ENCODE measurements at regions not wholly inside any gene's neighbourhood (a gene's known extent, or its start where the extent isn't known, plus 50 kb on each side); places are given as distances from the start of the nearest gene placed in this dataset.

- DNase-seq = no peak
Observed at GRCh38 chr18:73961804-73962203, 185.8 kb downstream of the FBXO15 start.

DNA sequence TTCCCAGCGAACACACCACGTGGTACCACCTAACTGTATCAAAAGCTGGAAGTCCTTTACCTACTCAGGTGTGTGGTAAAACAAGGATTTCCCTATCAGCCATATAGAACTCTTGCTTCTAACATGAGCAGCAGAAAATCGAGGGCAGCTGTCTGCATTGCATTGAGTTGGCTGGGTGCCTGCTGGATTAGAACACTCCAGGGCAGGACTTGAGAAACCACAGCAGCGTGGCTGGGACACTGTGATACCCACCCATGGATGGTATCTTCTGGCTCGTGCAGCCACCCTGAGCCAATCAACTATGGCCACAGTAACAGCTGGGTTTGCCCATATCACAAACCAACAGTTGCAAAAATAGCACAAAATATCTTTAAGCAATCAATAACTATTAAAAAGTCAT lies 188.3 kb downstream of the FBXO15 start:
- DNase-seq = no peak

GRCh38 chr18:73954268-73954667 lies 193.4 kb downstream of the FBXO15 start:
- no peak for DNase-seq

- DNase-seq = no peak
Observed at GRCh38 chr18:73952296-73952946, 195.2 kb downstream of the FBXO15 start.

GRCh38 chr18:73950116-73950700 lies 197.4 kb downstream of the FBXO15 start:
- DNase-seq = no peak

DNA sequence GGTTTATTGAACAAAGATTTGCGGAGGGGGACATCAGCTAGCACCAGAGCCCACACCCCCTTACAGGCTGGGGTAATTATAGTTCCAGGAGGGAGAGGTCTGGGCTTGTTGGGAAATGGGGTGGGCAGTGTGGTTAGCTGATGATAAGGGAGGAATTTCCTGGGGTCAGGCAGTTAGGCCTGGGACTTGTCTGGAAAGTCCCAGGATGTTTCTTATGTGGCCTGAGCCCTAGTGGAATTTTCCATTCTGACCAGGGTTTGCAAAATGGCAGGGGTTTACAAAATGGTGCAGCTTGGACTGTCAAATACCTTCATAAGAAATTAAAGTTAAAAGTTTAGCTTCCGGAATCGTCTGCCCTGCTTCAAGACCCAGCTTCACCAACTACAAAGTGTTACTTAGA lies 199.1 kb downstream of the FBXO15 start:
- DNase-seq = no peak

- no peak for DNase-seq
Observed at GRCh38 chr18:73948084-73948483, 199.6 kb downstream of the FBXO15 start.

- DNase-seq = no peak
Observed at GRCh38 chr18:73947180-73947921, 200.3 kb downstream of the FBXO15 start.

DNA sequence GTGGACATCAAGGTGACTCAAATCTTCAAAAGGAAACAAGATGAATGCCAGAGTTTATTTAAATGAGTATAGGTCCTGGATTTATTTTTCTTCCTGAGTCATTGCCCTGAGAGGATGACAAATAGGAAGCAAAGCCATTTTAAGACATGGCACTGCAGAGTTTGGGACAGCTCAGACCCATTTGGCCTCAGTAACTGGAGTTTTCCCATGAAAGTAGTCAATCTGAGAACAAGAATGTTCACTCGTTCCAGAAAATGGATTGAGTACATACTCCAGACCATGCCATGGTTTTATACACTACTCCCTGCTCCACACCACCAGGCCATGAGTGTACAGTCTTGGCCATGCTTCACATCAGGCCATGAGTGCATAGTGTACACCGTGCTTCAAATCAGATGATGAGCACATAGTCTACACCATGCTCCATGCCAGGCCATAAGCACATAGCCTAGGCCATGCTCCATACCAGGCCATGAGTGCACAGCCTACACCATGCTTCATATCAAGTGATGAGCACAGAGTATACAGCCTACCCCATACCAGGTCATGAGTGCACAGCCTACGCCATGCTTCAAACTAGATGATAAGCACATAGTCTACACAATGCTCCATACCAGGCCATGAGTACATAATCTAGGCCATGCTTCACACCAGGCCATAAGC lies 202.4 kb downstream of the FBXO15 start:
- no peak for DNase-seq

GRCh38 chr18:73944715-73945114 lies 202.9 kb downstream of the FBXO15 start:
- no peak for DNase-seq

GRCh38 chr18:73943763-73944162 lies 203.9 kb downstream of the FBXO15 start:
- DNase-seq = no peak

- no peak for DNase-seq
Observed at GRCh38 chr18:73942956-73943355, 204.7 kb downstream of the FBXO15 start.

DNA sequence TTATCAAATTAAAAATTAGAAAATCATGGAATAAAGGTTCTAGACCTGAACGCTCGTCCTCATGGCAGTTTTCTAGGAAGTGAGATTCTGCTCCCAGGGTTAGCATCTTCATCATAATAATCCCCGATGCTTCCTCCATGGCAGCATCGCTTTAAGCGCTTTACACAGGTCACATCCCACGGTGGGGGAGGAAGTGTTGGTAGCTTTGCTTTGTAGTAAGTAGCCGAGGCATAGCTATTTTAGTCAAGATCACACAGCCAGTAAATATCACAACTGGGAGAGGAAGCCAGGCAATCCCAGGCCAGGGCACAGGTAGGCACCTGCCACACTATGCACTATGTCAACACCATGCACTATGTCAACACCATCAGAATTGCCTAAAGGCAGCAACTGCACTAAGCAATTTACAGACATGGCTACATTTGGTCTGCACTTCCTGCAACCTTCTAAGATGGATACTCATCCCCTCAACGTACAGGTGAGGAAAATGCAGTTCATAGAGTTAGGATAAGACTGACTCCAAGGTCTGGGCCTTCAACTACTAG lies 205.5 kb downstream of the FBXO15 start:
- no peak for DNase-seq

- no peak for DNase-seq
Observed at GRCh38 chr18:73940721-73941120, 206.9 kb downstream of the FBXO15 start.

- no peak for DNase-seq
Observed at GRCh38 chr18:73939391-73939790, 208.2 kb downstream of the FBXO15 start.

GRCh38 chr18:73933685-73934084 lies 213.9 kb downstream of the FBXO15 start:
- DNase-seq = no peak

DNA sequence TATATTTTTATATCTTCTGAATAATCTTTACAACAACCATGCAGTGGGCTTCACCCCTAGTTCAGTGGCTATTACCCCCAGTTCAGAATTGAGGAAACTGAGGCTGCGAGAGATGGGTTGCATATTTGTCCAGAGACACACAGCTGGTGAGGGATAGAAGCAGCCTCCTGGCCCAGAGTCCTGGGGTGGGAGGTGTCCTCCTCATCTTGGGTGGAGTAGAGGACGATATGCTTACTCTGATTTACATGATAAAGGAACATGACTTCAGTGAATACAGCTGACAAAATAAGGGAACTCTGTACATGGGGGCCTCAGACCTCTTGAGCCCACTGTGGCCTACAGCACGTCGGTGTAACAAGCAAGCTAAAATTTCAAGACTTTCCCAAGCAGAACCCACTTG lies 214.7 kb downstream of the FBXO15 start:
- no peak for DNase-seq

DNA sequence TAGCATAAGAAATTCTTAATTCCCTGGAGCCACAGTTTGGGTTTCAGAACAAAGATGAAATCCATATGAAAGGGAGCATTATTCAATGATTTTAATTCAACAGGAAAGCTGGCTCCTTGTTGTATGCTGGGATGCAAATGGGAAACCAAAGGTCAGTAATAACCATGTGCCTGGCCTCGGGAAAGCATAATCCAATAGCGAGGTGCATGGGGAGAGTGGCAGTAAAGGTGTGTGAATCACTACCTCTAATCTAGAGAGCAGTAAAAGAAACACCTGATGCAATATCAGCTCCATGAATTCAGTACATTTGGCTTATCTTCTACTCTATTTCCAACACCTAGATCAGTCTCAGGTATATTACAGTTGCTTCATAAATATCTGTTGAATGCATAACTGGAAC lies 220.1 kb downstream of the FBXO15 start:
- no peak for DNase-seq

- DNase-seq = no peak
Observed at GRCh38 chr18:73924836-73925235, 222.8 kb downstream of the FBXO15 start.

DNA sequence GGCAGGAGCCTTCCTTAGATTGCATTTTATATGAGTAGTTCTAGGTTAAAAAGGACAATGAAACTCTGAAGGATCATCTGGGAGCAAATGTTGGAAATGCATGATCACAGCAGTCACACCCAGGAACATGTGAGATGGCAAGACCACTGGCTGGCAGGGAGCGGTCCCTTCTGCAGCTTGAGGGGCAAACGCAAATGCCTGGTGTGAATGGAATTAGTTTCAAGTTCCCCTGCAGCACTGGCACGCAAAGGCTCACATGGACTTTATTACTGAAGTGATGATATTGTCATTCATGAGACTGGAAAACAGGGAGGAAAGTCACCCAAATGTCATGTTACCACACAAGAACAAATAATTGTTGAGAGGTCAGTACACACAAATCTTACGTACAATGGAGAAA lies 223.3 kb downstream of the FBXO15 start:
- no peak for DNase-seq

- no peak for DNase-seq
Observed at GRCh38 chr18:73923866-73924265, 223.8 kb downstream of the FBXO15 start.

DNA sequence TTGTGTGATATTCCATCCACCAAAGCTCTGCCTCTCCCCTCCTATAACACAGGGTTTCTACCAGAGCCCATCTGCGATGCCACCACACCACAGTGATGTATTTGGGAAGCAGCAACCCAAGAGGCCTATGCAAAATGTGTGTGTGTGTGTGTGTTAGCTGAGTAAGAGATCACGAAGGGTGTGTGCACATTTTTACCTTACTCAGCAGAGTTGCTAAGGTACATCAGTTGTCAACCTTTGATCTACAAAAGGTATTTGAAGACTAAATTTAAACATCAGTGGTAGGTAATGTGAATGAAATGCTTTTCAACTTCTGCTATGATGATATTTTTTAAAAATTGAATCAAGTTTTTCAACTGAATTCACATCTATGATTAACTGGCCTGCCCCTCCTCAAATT lies 227.6 kb downstream of the FBXO15 start:
- DNase-seq = no peak

- DNase-seq = no peak
Observed at GRCh38 chr18:73918816-73919215, 228.8 kb downstream of the FBXO15 start.

GRCh38 chr18:73917046-73917445 lies 230.6 kb downstream of the FBXO15 start:
- DNase-seq = no peak

Measured in amniotic stem cell (primary cell).